ENCODE measurements at regions not wholly inside any gene's neighbourhood (a gene's known extent, or its start where the extent isn't known, plus 50 kb on each side); places are given as distances from the start of the nearest gene placed in this dataset.

DNA sequence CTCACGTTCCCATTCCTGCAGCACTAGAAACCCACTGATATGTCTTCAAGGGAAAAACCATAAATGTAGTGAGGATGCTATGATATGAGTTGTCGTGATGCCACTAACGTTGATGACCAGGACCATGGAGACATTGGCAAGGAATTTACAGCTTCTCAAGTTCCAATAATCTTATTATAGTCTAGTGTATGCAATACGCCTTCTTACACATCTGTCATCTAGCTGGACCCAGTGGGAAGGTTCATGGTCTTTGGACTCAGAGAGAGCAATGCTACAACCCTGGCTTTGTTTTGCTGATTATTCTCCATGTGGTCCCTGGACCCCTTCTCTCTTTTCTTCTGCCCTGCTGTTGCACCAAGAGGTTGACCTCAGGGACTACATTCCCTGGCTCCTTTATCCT lies 76.0 kb upstream of the BMP2 start:
- DNase-seq = no peak
- H3K9me3 Mint-ChIP-seq = peaks cover 49% of the 10 kb centered on the region
- H3K4me1 Mint-ChIP-seq (ENCODE audit: low read depth) = no peaks in the 10 kb centered on the region
- no peak overlapping the region for H3K27ac Mint-ChIP-seq
- H3K4me3 Mint-ChIP-seq = no peak overlapping the region
- H3K36me3 Mint-ChIP-seq (ENCODE audit: low read depth) = no peaks in the 10 kb centered on the region; the same call in 1 of the 2 replicates
- TF ChIP-seq, protein P1, sequence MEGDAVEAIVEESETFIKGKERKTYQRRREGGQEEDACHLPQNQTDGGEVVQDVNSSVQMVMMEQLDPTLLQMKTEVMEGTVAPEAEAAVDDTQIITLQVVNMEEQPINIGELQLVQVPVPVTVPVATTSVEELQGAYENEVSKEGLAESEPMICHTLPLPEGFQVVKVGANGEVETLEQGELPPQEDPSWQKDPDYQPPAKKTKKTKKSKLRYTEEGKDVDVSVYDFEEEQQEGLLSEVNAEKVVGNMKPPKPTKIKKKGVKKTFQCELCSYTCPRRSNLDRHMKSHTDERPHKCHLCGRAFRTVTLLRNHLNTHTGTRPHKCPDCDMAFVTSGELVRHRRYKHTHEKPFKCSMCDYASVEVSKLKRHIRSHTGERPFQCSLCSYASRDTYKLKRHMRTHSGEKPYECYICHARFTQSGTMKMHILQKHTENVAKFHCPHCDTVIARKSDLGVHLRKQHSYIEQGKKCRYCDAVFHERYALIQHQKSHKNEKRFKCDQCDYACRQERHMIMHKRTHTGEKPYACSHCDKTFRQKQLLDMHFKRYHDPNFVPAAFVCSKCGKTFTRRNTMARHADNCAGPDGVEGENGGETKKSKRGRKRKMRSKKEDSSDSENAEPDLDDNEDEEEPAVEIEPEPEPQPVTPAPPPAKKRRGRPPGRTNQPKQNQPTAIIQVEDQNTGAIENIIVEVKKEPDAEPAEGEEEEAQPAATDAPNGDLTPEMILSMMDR (IDR thresholded peaks at IDR 0.05) = no peak
- no peaks in the 10 kb centered on the region; the same call in 1 of the 2 replicates for H3K27me3 Mint-ChIP-seq (ENCODE audit: insufficient read depth)

- Mint-ChIP-seq H3K36me3 (ENCODE audit: low read depth) (no peaks in the 10 kb centered on the region; the same call in 1 of the 2 replicates), H3K9me3 (peaks cover 49% of the 10 kb centered on the region), H3K4me1 (ENCODE audit: low read depth) (no peaks in the 10 kb centered on the region)
These were observed 78.0 kb upstream of the BMP2 start for GRCh38 chr20:6689339-6689973.

DNA sequence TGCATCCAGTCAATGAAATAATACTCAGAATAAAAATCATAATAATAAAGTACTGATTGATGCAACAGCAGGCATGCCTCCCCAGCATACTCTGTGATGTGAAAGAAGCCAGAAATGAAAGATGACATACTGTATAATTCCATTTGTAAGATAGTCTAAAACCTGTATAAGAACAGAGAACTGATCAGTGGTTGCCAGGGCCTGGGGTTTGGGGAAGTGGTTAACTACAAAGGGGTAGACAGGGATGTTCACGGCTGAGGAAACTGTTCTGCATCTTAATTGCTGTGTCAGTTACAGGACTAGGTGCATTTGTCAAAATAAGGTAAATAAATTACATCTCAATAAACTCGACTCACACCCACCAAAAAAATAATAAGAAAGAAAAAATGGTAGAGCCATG lies 81.3 kb upstream of the BMP2 start:
- TF ChIP-seq, protein P1 (IDR thresholded peaks at IDR 0.05) = no peak
- H3K4me3 Mint-ChIP-seq = no peak overlapping the region
- H3K9me3 Mint-ChIP-seq = peaks cover 37% of the 10 kb centered on the region
- DNase-seq = no peak
- no peaks in the 10 kb centered on the region; the same call in 1 of the 2 replicates for H3K36me3 Mint-ChIP-seq (ENCODE audit: low read depth)
- H3K27ac Mint-ChIP-seq = no peak overlapping the region
- no peaks in the 10 kb centered on the region for H3K4me1 Mint-ChIP-seq (ENCODE audit: low read depth)
- H3K27me3 Mint-ChIP-seq (ENCODE audit: insufficient read depth) = no peaks in the 10 kb centered on the region; the same call in none of the 2 replicates

More at GRCh38 chr20:6689339-6689973, 78.0 kb upstream of the BMP2 start:
- TF ChIP-seq, protein P1 (IDR thresholded peaks at IDR 0.05) = no peak
- Mint-ChIP-seq H3K27ac (no peak overlapping the region), H3K27me3 (ENCODE audit: insufficient read depth) (no peaks in the 10 kb centered on the region; the same call in none of the 2 replicates), H3K4me3 (no peak overlapping the region)
- no peak for DNase-seq

DNA sequence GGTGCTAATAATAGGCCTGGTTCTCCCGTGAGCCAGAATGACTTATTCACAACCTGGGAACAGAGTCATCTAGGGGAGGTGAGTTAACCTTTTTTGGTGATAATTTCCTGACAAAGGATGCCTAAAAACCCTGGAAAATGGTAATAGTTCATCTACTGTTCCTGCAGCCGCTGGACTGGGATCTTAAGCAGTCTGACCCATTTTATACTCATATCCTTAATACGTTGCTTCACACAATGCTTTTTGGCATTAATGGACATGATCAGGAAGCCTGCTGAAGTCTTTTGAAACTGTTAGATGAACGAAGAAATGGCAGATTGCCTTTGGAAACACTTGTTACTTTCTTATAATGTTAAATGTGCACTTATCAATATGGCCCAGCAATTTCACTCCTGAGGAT lies 81.9 kb upstream of the BMP2 start:
- H3K36me3 Mint-ChIP-seq (ENCODE audit: low read depth) = no peaks in the 10 kb centered on the region; the same call in 1 of the 2 replicates
- H3K9me3 Mint-ChIP-seq = peaks cover 37% of the 10 kb centered on the region
- no peak overlapping the region for H3K27ac Mint-ChIP-seq

GRCh38 chr20:6685181-6685582 lies 82.3 kb upstream of the BMP2 start:
- no peaks in the 10 kb centered on the region; the same call in 1 of the 2 replicates for H3K27me3 Mint-ChIP-seq (ENCODE audit: insufficient read depth)
- H3K4me1 Mint-ChIP-seq (ENCODE audit: low read depth) = no peaks in the 10 kb centered on the region
- TF ChIP-seq, protein P1 (IDR thresholded peaks at IDR 0.05) = no peak
- H3K27ac Mint-ChIP-seq = no peak overlapping the region
- H3K4me3 Mint-ChIP-seq = no peak overlapping the region
- H3K36me3 Mint-ChIP-seq (ENCODE audit: low read depth) = no peaks in the 10 kb centered on the region; the same call in 1 of the 2 replicates
- H3K9me3 Mint-ChIP-seq = peaks cover 40% of the 10 kb centered on the region
- no peak for DNase-seq

More for the DNA sequence above, 81.9 kb upstream of the BMP2 start:
- TF ChIP-seq, protein P1 (IDR thresholded peaks at IDR 0.05) = no peak
- Mint-ChIP-seq H3K4me1 (ENCODE audit: low read depth) (no peaks in the 10 kb centered on the region), H3K4me3 (no peak overlapping the region), H3K27me3 (ENCODE audit: insufficient read depth) (no peaks in the 10 kb centered on the region; the same call in 1 of the 2 replicates)
- no peak for DNase-seq

Measured in HFFc6 (cell line).